ENCODE measurements at regions not wholly inside any gene's neighbourhood (a gene's known extent, or its start where the extent isn't known, plus 50 kb on each side); places are given as distances from the start of the nearest gene placed in this dataset.

GRCh38 chr22:26974034-26974433, 316.6 kb downstream of the MIAT start:
- H3K9me3 Mint-ChIP-seq = peaks cover 0 to 3% of the 10 kb centered on the region in 2 experiments; a peak in 2 of 5 replicates
- Histone ChIP-seq H3K23me2 (ENCODE audit: insufficient read length, low read depth, low read length, poor library complexity, severe bottlenecking) (no peaks in the 10 kb centered on the region), H2BK15ac (ENCODE audit: low read depth, low read length) (no peak overlapping the region), H3K9ac (ENCODE audit: extremely low read depth, insufficient read length, low read length) (no peak overlapping the region), H3K4me1 (ENCODE audit: insufficient read depth, low read length) (no peaks in the 10 kb centered on the region), H2AFZ (ENCODE audit: low read length) (no peak overlapping the region), H3T11ph (ENCODE audit: low read length) (no peak overlapping the region), H2BK20ac (ENCODE audit: low read depth, low read length, poor library complexity, severe bottlenecking) (no peak overlapping the region), H3K79me1 (ENCODE audit: insufficient read depth, low read depth, low read length, poor library complexity, severe bottlenecking) (no peaks in the 10 kb centered on the region), H3K56ac (ENCODE audit: insufficient read length, low read depth, low read length) (no peak overlapping the region), H2BK120ac (ENCODE audit: low read depth, low read length, poor library complexity, severe bottlenecking) (no peak overlapping the region), H3K4me2 (ENCODE audit: insufficient read depth, insufficient read length, low read length) (no peak overlapping the region), H3K79me2 (ENCODE audit: insufficient read depth, low read length) (no peaks in the 10 kb centered on the region), H3K14ac (ENCODE audit: insufficient read depth, low read length) (no peak overlapping the region), H4K20me1 (ENCODE audit: control insufficient read depth, insufficient read depth, insufficient read length) (no peaks in the 10 kb centered on the region), H4K8ac (replicated peaks; ENCODE audit: insufficient read length, low read depth, low read length) (no peak overlapping the region), H3K18ac (ENCODE audit: insufficient read length, low read depth, low read length) (no peak overlapping the region), H2BK5ac (ENCODE audit: insufficient read length, low read length) (no peak overlapping the region), H2BK12ac (ENCODE audit: insufficient read length, low read depth, low read length) (no peak overlapping the region), H4K91ac (ENCODE audit: insufficient read length, low read depth, low read length) (no peak overlapping the region), H3K23ac (ENCODE audit: insufficient read length, low read depth, low read length) (no peak overlapping the region), H3K4ac (ENCODE audit: low read depth, low read length) (no peak overlapping the region), H3K9me3 (ENCODE audit: control insufficient read depth, low read depth, low read length) (no peaks in the 10 kb centered on the region), H4K5ac (ENCODE audit: insufficient read length, low read depth, low read length) (no peak overlapping the region), H3K27ac (ENCODE audit: insufficient read length, low read depth, low read length) (no peak overlapping the region), H3K27me3 (ENCODE audit: insufficient read depth, low read length) (no peaks in the 10 kb centered on the region; the same call in 1 of the 2 replicates), H2AK5ac (ENCODE audit: insufficient read length, low read length) (no peak overlapping the region)
- DNase-seq = no peak
- H3K27ac Mint-ChIP-seq = no peak overlapping the region
- no CpG with 5 or more reads among the region's 3 CpGs for WGBS (ENCODE audit: extremely low coverage, insufficient read length, low lambda C conversion rate)
- TF ChIP-seq CTCF (conservative IDR thresholded peaks at IDR 0.05) = no peak
- no peak overlapping the region for H3K4me3 Mint-ChIP-seq
- no peaks in the 10 kb centered on the region for H3K4me1 Mint-ChIP-seq
- H3K27me3 Mint-ChIP-seq (ENCODE audit: low read depth) = peaks cover 21% of the 10 kb centered on the region
- H3K36me3 Mint-ChIP-seq (ENCODE audit: insufficient read depth in 1 of 3, low read depth in 3 of 3) = no peaks in the 10 kb centered on the region
